Left renal cortex interstitium (tissue), 4 donors: ENCODE measurements at regions not wholly inside any gene's neighbourhood (a gene's known extent, or its start where the extent isn't known, plus 50 kb on each side); places are given as distances from the start of the nearest gene placed in this dataset.
"Not testable (repeated sequence)": the region's sequence is repeated elsewhere in the genome, so short reads cannot be mapped to it uniquely, and the experiment has no call there.

Experiments
- DNase-seq, 4 donors: peaks; one replicate each; pipeline ENCODE4 v3.0.0-alpha.2; 2013; ENCODE audit warnings: low read depth in 4 of 4, low spot score in 2 of 4, missing footprints in 1 of 4

DNA sequence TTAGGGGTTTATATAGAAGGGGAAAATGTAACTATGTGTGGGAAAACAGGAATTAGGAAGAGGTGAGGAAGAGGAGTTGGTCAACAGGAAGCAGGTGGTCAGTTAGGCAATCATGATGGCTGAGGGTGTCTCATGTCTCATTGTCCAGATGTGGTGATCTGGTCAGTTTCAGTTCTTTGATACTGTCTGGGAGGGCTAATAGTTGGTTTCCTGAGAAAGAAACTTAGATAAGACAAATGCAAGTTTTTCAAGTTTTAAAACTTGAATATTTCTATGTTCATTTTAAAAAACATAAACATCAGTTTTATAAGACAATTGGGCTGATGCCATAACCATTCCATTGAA lies 1121.8 kb upstream of the USP15 start:
- no peak for DNase-seq

DNA sequence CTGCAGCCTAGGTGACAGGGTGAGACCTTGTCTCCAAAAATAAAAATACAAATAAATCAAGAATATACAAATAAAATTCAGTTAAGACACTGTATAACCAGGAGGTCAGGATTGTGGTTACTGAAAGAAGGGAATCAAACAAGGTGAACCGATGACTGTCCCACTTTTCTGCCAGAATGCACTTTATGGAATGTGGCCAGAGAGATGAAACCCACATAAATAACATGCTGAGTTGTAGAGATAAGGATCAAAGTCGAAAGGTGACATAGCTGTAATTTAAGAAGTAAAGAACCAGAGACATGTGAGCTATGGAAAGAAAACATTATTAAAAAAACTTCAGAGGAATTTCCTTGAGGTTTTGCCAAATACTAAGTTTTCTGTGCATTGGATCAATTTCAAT lies 1098.2 kb upstream of the USP15 start:
- DNase-seq: no peak

DNA sequence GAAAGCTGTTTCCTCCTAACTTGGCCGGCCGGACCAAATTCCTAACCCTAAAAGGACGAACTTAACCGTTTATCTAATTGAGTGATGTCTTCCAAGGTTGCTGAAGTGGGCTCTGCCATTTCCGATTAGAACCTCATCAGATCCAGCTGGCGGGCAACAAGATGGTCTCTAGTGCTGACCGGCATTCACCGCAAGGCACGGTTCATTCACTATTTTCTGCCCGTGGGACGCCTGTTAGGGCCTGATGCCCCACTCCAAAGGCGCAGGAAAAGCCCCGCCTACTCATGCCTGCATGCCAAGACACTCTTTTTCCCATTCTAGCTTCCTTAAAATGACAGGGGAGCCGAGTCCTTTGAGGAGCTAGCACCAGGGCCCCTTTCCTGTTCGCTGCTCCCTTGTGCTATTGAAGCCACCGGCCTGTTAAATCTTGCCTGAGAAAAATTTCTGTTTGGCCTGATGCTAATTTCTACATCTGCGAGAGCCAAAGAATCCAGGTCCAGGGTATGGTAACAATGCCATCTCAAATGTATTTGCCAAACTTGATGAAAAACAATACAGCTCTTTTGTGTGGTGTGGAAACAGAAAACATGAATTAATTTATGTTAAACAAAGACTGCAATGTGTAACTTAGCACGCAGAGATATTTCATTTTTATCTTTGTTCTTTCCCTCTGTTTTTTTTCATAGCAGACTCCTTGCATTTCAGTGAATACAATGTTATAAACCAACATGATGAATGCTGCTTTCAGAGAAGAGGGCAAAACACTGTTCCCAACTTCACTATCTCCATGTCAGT lies 1071.2 kb upstream of the USP15 start:
- DNase-seq: peak in 1 of 4 donors; percentile 2

DNA sequence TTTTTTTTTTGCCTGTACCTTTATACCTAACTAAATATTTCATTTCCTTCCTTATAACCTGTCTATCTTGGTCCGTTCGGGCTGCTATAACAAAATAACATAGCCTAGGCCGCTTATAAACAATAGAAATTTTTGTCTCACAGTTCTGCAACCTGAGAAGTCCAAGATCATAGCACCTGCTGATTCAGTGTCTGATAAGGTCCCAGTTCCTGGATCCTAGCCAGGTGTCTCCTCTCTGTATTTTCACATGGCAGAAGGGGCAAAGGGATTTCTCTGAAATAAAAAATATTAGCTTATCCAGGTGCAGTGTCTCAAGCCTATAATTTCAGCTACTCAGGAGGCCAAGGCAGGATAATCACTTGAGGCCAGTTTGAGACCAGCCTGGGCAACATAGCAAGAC lies 1046.6 kb upstream of the USP15 start:
- DNase-seq: no peak

DNA sequence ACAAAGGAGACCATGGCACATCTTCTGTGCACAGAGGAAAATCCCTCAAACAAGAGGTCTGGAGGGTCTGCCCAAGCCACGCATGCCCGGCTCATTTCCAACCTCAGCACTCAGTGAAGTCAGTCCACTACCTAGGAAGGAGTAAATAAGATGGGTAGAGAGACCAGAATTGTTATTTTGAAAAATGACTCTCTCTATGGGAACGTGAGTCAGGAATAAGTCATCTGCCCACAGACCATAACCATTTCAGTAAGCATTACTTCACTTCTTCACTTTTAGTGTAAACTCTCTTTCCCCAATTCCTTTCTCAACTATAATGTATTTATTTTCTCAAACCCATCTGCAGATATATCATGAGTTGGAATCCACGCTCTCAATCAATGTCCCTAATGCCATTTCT lies 1039.9 kb upstream of the USP15 start:
- DNase-seq: no peak

DNA sequence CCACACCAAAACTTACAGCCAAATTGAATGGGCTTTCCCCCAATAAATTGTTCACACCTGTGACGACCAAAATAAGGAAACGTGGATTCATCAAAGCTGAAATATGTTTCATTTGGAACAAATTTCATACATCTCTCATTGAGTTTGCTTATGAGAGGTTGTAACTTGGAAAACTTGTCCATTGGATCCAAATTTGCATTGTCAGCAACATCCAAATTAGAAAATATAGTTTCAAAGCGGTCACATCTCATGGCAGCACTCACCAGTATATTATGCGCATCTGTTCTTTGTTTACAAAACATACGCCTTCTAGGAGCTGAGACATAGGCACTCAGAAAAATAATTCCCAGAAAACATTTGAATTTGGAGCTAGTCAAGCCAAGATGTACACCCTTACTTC lies 1028.2 kb upstream of the USP15 start:
- no peak for DNase-seq

DNA sequence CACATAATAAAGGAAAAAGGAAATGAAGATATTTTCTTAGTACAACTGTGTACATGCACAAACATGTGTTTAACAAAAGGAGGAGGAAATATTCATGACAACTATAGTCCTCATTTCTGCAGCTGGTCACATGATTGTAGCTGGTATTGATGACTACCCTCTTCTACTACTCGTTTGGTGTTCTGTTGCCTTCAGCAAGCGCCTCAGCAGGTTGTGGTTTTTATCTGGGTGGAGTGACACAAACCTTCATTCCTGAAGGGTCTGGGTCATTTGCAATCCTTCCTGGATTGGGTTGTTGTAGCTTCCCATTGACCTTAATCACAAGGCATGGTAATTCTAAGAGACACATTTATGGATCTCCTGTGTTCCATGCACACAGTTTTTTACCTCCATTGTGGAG lies 1009.9 kb upstream of the USP15 start:
- no peak for DNase-seq

DNA sequence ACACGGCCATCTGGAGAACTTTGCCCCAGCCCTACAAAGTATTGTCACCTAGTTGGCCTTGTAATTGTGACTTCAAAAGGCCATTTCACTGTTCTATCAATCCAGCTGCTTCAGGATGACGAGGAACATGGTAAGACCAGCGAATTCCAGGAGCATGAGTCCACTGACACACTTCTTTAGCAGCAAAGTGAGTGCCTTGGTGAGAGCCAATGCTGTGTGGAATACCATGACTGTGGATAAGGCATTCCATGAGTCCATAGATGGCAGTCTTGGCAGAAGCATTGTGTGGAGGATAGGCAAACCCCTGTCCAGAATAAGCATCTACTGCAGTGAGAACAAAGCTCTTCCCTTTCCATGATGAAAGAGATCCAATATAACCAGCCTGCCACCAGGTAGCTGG lies 1009.1 kb upstream of the USP15 start:
- no peak for DNase-seq

DNA sequence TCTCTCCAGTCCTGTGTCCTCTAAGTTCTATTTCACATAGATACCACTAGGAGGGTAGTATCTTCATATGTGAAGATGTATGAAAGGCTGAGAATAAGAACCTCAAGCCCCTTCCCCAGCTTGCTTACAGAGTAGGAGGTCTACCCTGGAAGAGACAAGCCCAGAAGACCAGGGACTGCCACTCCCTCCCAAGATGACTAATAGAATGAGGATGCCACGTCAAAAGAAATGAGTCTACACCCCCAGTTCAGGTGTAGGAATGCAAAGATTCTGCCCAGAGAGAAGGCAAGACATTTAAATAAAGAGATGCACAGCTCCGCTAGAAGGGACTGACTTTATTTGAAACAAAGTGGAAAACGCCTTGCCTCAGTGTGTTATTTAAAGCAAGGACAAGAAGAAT lies 1006.0 kb upstream of the USP15 start:
- DNase-seq: no peak

DNA sequence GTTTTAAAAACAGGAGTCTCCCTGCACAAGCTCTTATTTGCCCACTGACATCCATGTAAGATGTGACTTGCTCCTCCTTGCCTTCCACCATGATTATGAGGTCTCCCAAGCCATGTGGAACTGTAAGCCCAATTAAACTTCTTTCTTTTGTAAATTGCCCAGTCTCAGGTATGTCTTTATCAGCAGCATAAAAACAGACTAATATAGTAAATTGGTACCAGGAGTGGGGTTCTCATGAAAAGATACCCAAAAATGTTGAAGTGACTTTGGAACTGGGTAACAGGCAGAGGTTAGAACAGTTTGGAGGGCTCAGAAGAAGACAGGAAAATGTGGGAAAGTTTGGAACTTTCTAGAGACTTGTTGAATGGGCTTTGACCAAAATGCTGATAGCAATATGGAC lies 995.9 kb upstream of the USP15 start:
- DNase-seq: not testable (repeated sequence)

DNA sequence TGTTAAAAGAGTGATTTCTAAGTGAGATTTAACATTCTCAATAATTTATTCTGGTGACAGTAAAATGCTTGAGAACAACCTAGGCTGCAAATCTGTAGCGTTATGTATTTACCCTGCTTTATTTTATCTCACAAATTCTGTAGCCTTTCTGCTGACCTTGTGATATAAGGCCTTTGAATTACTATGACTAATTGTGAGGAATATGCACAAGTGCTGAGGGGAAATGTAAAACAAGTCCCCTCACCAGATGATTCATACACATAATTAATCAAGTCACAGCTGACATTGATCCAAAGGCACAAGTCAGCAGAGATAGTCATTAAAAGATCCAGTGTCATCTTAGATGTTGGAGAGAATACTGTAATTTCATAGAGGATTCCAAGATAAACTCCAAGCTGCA lies 992.7 kb upstream of the USP15 start:
- DNase-seq: no peak

DNA sequence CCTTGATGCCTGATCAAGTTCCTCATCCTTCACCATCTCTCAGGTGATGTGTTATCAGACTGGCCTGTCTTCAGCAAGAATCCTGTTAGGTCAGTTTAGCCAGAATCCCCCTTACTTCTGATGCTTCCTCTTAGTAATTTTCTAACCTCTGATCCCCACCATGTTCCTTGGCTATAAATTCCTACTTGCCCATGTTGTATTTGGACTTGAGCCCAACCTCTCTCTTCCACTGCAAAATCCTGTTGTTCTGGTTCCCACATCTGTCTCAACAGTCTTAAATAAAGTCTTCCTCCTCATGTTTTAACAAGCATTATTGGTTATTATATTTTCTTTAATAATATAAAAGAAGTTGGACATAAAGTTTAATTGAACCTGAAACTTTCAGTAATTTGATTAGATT lies 987.8 kb upstream of the USP15 start:
- DNase-seq: no peak

DNA sequence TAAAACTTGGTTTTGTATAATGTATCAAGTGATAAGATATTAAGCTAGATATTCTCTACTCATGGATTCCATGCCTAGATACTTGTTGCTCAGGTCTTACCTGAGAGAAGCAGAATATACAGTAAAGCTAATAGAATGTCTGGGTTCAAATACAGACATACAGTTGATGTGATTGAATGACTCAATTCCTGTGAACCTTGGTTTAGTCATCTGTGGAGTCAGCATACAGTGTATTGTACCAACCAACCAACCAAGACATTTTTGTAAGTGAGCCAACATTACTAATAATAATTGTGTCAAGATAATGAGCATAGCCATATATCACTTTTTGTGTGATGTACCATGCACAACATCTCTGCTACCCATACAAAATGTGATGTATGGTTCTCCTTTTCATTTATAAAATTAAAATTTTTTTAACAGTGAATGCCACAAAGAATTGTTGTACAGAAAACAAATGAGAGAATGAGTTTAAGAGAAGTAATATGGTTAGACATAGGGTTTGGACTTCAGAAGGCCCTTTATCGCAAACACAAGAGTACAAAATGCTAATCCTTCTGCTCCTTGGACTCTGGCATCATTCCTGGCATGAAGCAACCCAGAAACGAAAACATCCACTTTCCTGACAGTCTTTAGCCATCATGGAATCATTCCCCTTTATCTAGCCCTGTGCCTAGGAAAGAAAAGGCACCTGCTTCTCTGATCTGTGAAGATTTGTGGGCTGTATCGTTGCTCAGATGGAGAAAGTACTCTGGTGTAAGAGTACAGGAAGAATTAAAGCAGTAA lies 977.2 kb upstream of the USP15 start:
- no peak for DNase-seq

DNA sequence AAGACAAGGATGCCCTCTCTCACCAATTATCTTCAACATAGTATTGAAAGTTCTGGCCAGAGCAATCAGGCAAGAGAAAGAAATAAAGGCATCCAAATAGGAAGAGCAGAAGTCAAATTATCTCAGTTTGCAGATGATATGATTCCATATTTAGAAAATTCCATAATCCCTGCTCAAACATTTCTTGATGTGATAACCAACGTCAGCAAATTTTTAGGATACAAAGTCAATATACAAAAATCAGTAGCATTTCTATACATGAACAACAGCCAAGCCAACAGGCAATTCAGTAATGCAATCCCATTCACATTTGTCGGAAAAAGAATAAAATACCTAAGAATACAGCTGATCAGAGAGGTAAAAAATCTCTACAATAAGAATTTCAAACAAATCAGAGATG lies 969.7 kb upstream of the USP15 start:
- DNase-seq: no peak

DNA sequence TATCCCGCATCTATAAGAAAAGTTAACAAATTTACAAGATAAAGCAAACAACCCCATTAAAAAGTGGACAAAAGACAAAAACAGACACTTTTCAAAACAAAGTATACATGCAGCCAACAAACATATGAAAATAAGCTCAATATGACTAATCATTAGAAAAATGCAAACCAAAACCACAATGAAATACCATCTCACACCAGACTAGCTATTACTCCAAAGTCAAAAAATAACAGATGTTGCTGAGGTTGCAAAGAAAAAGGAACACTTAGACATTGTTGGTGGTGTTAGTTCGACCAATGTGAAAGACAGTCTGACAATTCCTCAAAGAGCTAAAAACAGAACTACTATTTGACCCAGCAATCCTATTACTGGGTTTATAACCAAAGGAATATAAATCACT lies 968.6 kb upstream of the USP15 start:
- no peak for DNase-seq

DNA sequence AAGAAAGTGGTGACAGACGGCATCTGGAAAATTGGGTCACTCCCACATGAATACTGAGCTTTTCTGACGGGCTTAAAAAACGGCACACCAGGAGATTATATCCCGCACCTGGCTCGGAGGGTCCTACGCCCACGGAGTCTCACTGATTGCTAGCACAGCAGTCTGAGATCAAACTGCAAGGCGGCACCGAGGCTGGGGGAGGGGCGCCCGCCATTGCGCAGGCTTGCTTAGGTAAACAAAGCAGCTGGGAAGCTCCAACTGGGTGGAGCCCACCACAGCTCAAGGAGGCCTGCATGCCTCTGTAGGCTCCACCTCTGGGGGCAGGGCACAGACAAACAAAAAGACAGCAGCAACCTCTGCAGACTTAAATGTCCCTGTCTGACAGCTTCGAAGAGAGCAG lies 966.2 kb upstream of the USP15 start:
- not testable (repeated sequence) for DNase-seq

DNA sequence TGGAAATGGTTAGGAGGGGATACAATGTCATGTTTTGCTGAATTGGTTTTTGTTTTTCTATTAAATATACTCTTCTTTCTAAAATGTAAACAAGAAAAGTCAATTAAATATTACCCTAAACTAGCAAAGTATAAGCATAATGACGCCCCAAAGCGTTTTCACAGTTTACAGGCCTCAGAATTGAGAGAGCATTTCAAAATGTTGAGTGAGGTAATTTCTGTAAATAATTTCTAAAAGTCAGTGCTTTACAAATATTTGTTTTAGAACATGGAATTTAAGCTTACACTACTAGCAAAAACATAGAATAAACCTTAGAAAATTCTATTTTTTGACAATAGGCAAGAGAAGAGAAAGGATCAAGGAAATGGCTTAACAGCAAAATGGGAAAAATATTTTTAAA lies 958.4 kb upstream of the USP15 start:
- DNase-seq: no peak

DNA sequence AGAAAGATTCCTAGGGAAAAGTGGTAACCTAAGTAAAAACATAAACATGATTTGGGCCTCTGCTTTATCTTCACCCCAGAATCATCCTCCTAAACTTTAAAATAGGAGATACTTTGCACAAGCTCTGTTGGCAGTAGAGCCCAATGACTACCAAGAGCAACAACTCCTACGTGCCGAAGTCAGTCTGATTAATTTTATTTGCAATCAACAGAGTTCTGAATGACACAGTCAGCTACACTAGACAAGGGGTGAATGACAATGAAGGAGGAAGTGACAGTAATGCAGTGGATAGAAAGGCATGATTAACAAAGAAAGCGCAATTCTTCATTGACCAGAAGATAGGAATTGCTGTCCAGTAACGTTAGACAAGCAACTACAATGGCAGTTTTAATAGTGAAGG lies 957.9 kb upstream of the USP15 start:
- no peak for DNase-seq

DNA sequence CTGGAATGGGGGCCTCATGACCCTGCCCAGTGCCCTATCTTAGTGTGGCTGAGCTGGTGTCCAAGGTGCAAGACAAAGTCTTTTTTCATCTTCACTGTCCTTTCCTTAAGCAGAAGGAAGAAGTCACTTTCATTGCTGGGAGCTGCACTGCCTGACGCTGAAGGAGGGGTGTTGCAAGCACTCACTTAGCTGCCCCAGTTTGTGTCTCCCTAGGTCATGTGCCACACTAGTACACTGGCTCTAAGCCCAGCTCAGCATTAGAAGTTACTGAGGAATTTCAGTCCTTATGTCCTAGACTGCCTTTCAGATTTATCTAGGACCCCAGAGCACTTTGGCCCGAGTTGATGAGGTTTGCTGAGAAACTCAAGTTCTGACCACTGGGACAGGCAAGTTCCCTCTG lies 952.0 kb upstream of the USP15 start:
- DNase-seq: no peak

DNA sequence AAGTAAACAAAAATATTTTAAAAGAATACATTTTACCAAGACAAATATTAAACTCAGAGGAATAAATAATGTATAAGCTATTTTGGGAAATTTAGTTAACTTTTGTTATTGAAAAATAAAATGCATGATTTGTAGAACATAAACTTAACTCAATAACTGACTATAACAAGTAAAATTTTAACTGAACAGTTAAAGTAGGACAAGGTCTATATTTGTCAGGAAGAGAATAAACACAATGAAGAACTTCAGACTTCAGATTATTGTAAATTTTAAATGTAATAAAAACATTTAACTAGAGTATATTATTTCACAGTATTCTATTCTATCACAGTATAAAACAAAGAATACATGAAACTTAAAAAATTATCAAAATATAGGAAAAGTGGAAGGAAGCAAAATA lies 948.8 kb upstream of the USP15 start:
- no peak for DNase-seq

DNA sequence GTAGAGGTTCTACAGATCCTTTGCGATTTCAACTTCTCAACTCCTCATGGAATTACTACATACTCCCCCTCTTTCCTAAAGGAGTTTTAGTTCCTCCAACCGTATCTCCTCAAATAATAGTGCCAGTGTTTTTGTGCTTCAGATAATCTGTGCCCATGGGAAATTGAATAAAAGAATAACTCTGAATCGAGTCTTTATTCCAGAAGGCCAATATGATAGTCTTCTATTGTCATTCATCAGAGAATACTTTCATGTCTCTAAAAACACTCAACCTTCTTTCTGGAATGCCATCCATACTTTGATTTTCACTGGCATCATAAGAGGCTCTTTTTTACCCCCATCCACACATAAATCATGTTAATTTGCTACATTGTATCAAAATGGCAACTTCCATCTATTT lies 911.3 kb upstream of the USP15 start:
- DNase-seq: no peak

DNA sequence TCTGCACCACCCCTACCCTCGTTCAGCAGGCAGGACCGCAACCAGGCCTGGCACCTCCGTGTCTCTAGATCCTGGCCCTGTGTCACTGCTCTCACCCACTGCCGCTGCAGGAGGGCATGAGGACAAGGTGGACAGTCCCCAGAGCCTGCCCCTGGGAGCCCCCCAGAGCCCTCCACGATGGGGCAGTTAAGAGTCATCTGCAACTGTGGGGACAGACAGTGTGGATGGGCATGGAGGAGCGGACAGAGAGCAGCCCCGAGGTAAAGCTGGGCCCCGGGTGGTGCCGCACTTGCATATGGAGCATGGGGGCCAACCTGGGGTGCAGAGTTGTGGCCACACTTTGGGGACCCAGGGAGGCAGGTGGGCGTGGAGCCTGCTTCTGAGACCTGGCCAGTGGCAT lies 905.1 kb upstream of the USP15 start:
- no peak for DNase-seq
